Activated B cell treated with CpG ODN at 0.5 μM for 24 hours (primary cell): ENCODE measurements at regions not wholly inside any gene's neighbourhood (a gene's known extent, or its start where the extent isn't known, plus 50 kb on each side); places are given as distances from the start of the nearest gene placed in this dataset.

Experiments used
- ATAC-seq: fragments of 200-7000 bp; cut with Tn5 transposase; one replicate; pipeline ENCODE4 v1.10.0; 2021; ENCODE audit warnings: low read depth, mild to moderate bottlenecking, moderate library complexity
- CTCF ChIA-PET: fragments of 350-600 bp; sonication (Branson Sonifier 250); formaldehyde crosslinking; loops from one replicate; lab custom pipeline; 2021; ENCODE audit warnings: antibody characterized with exemption; lab: Charles Lee
- POLR2A ChIA-PET: fragments of 350-600 bp; sonication (Branson Sonifier 250); formaldehyde crosslinking; loops from one replicate; lab custom pipeline; 2021; ENCODE audit warnings: antibody characterized with exemption; lab: Charles Lee
- DNase-seq: peaks from one replicate; pipeline ENCODE4 v3.0.0; 2022
- H3K27ac Mint-ChIP-seq: one replicate; pipeline ENCODE4 v1.8.0; 2020; ENCODE audit warnings: mixed read lengths
- H3K27me3 Mint-ChIP-seq: one replicate; pipeline ENCODE4 v1.8.0; 2021; ENCODE audit warnings: mixed read lengths
- H3K36me3 Mint-ChIP-seq: one replicate; pipeline ENCODE4 v1.8.0; 2021; ENCODE audit warnings: low read depth, mixed read lengths
- H3K4me1 Mint-ChIP-seq: one replicate; pipeline ENCODE4 v1.8.0; 2021; ENCODE audit warnings: mixed read lengths
- H3K4me3 Mint-ChIP-seq: one replicate; pipeline ENCODE4 v1.8.0; 2020; ENCODE audit warnings: mild to moderate bottlenecking, mixed read lengths
- H3K9me3 Mint-ChIP-seq: one replicate; pipeline ENCODE4 v1.8.0; 2020; ENCODE audit warnings: mixed read lengths
- intact Hi-C: fragments of 100-400 bp; cut with micrococcal nuclease; formaldehyde crosslinking; loops from one replicate; pipeline ENCODE4 v1.15.1; 2024
- TF ChIP-seq, protein P1 (sequence below): fragments of 200-600 bp; IDR thresholded peaks from one replicate; pipeline ENCODE4 v1.8.0; 2022; ENCODE audit warnings: antibody characterized with exemption, mild to moderate bottlenecking

DNA sequence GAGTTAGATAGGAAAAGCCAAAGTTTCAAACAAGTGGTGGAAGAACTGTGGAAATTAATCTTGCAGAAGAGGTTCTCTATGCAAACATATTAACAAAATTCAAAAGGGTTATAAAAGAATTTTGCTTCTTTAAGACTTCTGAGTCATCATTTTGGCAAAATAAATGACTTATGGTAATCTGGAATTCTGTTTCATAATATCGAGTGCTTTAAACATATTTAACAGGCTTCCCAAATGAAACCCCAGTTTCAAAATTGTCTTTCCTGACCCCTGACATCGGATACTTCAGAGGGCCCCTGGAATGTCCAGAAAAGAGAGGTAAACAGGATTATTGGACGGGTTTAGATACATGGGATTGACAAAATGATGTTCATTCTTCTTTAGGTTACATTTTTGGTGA is 444.6 kb downstream of the HTR7 start:
- TF ChIP-seq, protein P1, sequence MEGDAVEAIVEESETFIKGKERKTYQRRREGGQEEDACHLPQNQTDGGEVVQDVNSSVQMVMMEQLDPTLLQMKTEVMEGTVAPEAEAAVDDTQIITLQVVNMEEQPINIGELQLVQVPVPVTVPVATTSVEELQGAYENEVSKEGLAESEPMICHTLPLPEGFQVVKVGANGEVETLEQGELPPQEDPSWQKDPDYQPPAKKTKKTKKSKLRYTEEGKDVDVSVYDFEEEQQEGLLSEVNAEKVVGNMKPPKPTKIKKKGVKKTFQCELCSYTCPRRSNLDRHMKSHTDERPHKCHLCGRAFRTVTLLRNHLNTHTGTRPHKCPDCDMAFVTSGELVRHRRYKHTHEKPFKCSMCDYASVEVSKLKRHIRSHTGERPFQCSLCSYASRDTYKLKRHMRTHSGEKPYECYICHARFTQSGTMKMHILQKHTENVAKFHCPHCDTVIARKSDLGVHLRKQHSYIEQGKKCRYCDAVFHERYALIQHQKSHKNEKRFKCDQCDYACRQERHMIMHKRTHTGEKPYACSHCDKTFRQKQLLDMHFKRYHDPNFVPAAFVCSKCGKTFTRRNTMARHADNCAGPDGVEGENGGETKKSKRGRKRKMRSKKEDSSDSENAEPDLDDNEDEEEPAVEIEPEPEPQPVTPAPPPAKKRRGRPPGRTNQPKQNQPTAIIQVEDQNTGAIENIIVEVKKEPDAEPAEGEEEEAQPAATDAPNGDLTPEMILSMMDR, result no peak
- DNase-seq, result no peak
- POLR2A ChIA-PET, result no interaction called here
- no peak for ATAC-seq
- CTCF ChIA-PET, result no interaction called here
- no peaks in the 10 kb centered on the region for H3K36me3 Mint-ChIP-seq
- peaks cover 10% of the 10 kb centered on the region for H3K9me3 Mint-ChIP-seq
- no peak overlapping the region for H3K27ac Mint-ChIP-seq
- H3K4me3 Mint-ChIP-seq, result no peak overlapping the region
- intact Hi-C loops, result no loop called here
- H3K4me1 Mint-ChIP-seq, result no peaks in the 10 kb centered on the region
- H3K27me3 Mint-ChIP-seq, result no peaks in the 10 kb centered on the region

- Mint-ChIP-seq H3K4me1 (no peaks in the 10 kb centered on the region), H3K27me3 (no peaks in the 10 kb centered on the region), H3K36me3 (no peaks in the 10 kb centered on the region), H3K27ac (no peak overlapping the region), H3K4me3 (no peak overlapping the region), H3K9me3 (peaks cover 8% of the 10 kb centered on the region)
- ChIA-PET CTCF (no interaction called here), POLR2A (no interaction called here)
- no peak for ATAC-seq
- no peak for DNase-seq
- TF ChIP-seq, protein P1, result no peak
- intact Hi-C loops, result no loop called here
Measured at GRCh38 chr10:90414926-90415325, 442.9 kb downstream of the HTR7 start.

GRCh38 chr10:90417029-90417428 is 440.8 kb downstream of the HTR7 start:
- ChIA-PET CTCF (no interaction called here), POLR2A (no interaction called here)
- no peak for ATAC-seq
- Mint-ChIP-seq H3K4me3 (no peak overlapping the region), H3K27me3 (no peaks in the 10 kb centered on the region), H3K27ac (no peak overlapping the region), H3K9me3 (no peaks in the 10 kb centered on the region), H3K4me1 (no peaks in the 10 kb centered on the region), H3K36me3 (no peaks in the 10 kb centered on the region)
- no peak for DNase-seq
- TF ChIP-seq, protein P1, result no peak
- intact Hi-C loops, result no loop called here

- ATAC-seq (no peak), DNase-seq (no peak)
- no peaks in the 10 kb centered on the region for H3K4me1 Mint-ChIP-seq
- H3K36me3 Mint-ChIP-seq, result no peaks in the 10 kb centered on the region
- TF ChIP-seq, protein P1, result no peak
- H3K9me3 Mint-ChIP-seq, result no peaks in the 10 kb centered on the region
- intact Hi-C loops, result no loop called here
- CTCF ChIA-PET, result no interaction called here
- H3K27ac Mint-ChIP-seq, result no peak overlapping the region
- no peaks in the 10 kb centered on the region for H3K27me3 Mint-ChIP-seq
- no peak overlapping the region for H3K4me3 Mint-ChIP-seq
- POLR2A ChIA-PET, result no interaction called here
Measured at GRCh38 chr10:90417476-90418210, 440.2 kb downstream of the HTR7 start.

- POLR2A ChIA-PET, result no interaction called here
Measured at GRCh38 chr10:90418869-90419652, 438.8 kb downstream of the HTR7 start.

More at GRCh38 chr10:90418869-90419652, 438.8 kb downstream of the HTR7 start:
- TF ChIP-seq, protein P1, result no peak
- CTCF ChIA-PET, result no interaction called here
- DNase-seq (no peak), ATAC-seq (no peak)
- peaks cover 2% of the 10 kb centered on the region for H3K9me3 Mint-ChIP-seq
- no peaks in the 10 kb centered on the region for H3K27me3 Mint-ChIP-seq
- H3K4me1 Mint-ChIP-seq, result no peaks in the 10 kb centered on the region
- H3K4me3 Mint-ChIP-seq, result no peak overlapping the region
- H3K36me3 Mint-ChIP-seq, result no peaks in the 10 kb centered on the region
- H3K27ac Mint-ChIP-seq, result no peak overlapping the region
- intact Hi-C loops, result no loop called here
